GM21717 (cell line): ENCODE measurements at regions not wholly inside any gene's neighbourhood (a gene's known extent, or its start where the extent isn't known, plus 50 kb on each side); places are given as distances from the start of the nearest gene placed in this dataset.

Experiments used
- ATAC-seq: cut with Tn5 transposase; IDR thresholded peaks from one replicate; pipeline ENCODE4 v1.9.1; 2021; ENCODE audit warnings: mild to moderate bottlenecking, moderate library complexity; ENCODE audit not compliant: unreplicated experiment

DNA sequence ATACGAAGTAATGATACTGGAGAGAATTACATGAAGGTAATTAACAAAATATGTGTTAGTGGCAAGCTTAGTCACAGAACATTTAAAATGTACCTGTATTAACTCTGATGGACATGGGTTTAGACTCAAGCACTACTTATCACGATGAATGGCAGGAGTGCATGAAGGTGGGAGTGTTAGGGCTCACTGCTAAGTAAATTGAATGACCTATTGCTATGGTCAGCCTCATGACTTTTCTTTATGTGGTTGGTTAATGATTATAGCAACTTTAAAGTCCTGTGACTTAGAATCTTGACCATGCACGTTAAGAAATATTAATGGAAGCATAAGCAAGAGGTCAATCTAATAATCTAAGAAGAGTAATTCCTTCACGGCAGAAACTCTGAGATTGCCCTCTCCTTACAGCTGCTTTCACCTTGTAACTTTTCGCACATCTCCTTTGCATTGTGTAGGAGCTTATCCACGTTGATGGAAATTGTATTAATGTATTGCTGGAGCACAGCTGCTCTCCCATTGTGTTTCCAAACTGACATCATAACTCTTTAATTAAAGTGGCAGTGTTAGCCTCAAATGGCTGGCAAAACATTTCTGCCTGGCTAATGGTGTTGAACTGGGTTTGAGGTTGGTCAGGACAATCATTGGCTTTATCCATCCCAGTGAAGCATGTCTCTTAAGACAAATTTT lies 114.5 kb downstream of the RXFP2 start:
- ATAC-seq, result no peak

- no peak for ATAC-seq
These were observed 120.2 kb downstream of the RXFP2 start for GRCh38 chr13:31859571-31859970.

DNA sequence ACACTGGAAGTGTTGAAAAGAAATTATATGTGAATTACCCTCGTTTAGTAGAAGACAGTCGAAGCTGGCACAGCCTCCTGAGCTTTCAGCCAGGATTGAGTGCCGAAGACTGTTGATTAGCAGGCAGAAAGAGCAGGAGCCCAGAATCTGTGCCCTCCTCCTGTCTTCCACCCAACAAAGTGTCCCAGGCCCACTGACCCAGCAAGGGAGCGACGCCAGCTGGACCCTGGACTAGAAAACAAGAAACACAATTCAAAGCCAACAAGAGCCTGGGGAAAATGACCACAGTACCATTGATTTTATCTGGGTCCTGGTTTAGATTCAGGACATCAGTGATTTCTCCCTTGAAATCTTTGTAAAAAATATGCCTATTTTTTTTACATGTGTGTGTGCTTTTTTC lies 120.7 kb downstream of the RXFP2 start:
- no peak for ATAC-seq

- ATAC-seq, result no peak
These were observed 123.5 kb downstream of the RXFP2 start for GRCh38 chr13:31862828-31863227.

DNA sequence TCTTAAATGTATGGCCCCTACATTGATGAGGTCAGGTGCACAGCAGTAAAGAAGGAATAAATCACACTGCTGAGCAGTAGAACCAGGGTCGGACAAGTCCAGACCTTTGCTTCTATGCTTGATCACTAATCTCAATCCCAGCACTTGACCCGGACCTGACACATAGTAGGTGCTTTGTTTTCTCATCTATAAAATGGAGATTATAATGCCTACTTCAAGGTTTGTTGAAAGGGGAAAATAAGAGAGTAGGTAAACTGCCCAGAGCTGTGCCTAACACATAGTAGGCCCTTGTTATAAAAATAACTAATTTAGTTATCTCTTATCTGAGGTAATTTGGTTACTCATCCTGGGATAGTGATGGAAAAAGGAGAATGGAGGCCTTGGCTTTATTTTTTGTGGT lies 125.0 kb downstream of the RXFP2 start:
- ATAC-seq, result no peak

- no peak for ATAC-seq
These were observed 126.8 kb downstream of the RXFP2 start for GRCh38 chr13:31866099-31866498.

- no peak for ATAC-seq
These were observed 128.4 kb downstream of the RXFP2 start for GRCh38 chr13:31867709-31868108.

GRCh38 chr13:31869582-31869981 lies 130.3 kb downstream of the RXFP2 start:
- no peak for ATAC-seq

DNA sequence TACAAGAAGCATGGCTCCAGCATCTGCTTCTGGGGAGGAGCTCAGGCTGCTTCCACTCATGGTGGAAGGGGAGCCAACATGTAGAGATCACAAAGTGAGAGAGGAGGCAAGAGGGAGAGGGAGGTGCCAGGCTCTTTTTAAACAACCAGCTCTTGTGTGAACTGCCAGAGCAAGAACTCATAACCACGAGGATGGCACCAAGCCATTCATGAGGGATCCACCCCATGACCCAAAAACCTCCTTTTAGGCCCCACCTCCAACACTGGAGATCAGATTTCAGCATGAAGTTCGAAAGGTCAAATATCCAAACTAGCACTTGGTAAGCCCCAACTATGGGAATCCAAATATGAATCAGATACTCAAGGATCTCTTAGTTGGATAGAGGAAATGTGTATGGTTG lies 131.2 kb downstream of the RXFP2 start:
- ATAC-seq, result no peak

DNA sequence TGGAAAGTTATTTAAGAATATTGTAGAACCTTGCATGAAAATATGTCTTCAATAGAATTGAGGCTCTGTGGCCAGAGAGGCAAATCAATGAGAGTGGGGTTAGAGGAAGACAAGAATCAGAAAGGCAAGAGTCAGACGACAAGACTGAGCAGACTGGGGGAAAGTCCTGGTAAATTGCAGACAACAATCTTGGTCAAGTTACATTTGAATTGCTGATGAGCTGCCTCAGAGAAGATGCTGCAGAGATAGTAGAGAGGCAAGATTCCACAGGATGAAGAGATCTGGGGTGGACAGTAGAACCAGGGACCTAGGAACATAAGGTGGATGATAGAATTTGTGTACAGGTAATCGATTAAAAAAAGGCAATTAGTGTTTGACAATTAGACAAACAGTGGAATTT lies 133.8 kb downstream of the RXFP2 start:
- no peak for ATAC-seq

- no peak for ATAC-seq
These were observed 135.8 kb downstream of the RXFP2 start for GRCh38 chr13:31875134-31875533.

GRCh38 chr13:31878052-31878451 lies 138.7 kb downstream of the RXFP2 start:
- no peak for ATAC-seq

- no peak for ATAC-seq
These were observed 139.2 kb downstream of the RXFP2 start for GRCh38 chr13:31878495-31878894.

- no peak for ATAC-seq
These were observed 139.6 kb downstream of the RXFP2 start for GRCh38 chr13:31878955-31879354.

DNA sequence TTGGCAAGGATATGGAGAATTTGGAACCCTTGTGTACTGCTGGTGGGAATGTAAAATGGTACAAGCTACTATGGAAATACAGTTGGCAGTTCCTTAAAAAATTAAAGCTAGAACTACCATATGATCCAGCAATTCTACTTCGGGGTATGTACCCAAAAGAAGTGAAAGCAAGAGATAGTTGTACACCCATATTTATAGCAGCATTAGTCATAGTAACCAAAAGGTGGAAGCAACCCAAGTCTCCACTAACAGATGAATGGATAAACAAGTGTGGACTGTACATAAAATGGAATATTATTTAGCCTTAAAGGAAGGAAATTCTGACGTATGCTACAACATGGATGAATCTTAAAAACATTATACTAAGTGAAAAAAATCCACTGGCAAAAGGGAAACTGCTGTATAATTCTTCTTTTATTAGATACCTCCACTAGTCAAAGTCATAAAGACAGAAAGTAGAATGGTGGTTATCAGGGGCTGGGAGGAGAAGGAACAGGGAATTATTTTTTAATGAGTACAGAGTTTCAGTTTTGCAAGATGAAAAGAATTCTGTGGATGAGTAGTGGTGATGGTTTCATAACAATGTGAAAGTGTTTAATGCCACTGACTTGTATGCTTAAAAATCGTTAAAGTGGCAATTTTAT lies 141.6 kb downstream of the RXFP2 start:
- ATAC-seq, result no peak

DNA sequence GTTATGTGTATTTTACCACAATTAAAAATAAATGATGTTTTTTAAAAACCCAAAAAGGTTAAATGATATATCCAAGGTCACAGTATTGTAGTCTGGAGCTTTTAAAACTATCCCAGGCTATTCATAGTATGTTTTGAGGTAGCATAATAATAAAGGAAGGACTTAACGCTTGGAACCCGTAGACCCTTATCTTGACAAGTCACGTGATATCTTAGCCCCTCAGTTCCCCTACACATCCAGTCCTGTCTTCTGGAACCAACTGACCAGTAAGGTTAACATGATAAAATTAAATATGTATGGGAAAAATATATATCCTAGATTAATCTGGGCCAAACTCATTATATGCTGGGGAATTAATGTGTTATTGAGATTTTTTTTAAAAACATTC lies 142.2 kb downstream of the RXFP2 start:
- ATAC-seq, result no peak

GRCh38 chr13:31882794-31883193 lies 143.5 kb downstream of the RXFP2 start:
- no peak for ATAC-seq

- no peak for ATAC-seq
These were observed 145.2 kb downstream of the RXFP2 start for GRCh38 chr13:31884556-31884955.

GRCh38 chr13:31885994-31886393 lies 145.6 kb upstream of the FRY start:
- ATAC-seq, result no peak

- ATAC-seq, result no peak
These were observed 144.3 kb upstream of the FRY start for GRCh38 chr13:31887286-31887685.

DNA sequence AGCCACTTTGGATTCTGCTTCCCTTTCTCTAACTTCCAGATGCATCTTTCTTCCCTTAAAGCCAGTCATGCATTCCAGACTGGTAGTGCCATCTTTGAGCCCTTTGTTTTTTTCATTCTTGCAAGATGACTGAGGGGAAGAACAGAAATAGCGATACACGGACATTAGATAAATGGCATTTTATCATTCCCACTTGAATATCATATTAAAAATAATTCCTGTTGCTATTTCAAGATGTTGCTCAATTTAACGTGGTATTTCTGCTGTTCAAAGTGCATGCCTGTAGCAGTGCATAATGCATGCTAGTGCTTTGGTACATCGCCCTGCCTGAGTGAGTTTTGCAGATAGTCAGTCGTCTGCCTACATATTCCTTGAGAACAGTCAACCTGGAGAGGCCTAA lies 140.6 kb upstream of the FRY start:
- ATAC-seq, result no peak

DNA sequence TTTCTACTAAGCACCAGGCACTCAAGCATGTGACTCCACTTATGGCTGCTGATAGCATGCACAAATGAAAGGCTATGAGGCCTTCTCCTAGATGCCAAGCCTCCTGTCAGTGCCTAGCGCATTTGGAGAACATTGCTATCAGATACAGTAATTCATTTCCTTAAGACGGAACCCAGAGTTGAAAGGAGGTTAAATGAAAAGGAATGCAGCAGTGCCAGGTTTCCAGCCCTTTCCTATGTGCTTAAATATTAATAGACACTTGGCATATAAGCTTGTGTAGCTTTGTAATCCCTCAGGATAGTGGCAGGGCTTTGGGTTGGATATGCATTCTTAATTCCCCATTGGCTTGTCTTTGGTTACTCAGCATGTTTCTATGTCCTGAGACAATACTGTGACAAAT lies 140.1 kb upstream of the FRY start:
- ATAC-seq, result no peak

DNA sequence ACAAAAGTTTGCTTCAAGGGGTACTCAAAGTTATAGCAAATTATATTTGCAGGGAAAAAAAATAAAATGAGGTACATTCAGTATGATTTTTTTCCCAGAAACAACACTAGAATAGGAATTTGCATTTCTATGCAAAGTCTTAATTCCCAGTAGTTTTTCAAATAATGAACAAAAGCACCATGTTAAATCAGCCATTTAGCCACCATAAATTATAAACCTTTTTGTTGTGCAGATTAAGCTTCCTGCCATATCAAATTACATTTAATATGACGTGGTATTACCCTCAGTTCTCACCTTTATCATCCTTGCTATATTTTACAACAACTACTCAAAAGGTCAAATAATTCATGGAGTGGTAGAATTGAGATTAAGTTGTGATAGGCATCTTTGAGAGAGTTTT lies 136.6 kb upstream of the FRY start:
- ATAC-seq, result no peak
